Hepatic stellate cell (primary cell): ENCODE measurements at regions not wholly inside any gene's neighbourhood (a gene's known extent, or its start where the extent isn't known, plus 50 kb on each side); places are given as distances from the start of the nearest gene placed in this dataset.
"Not testable (repeated sequence)": the region's sequence is repeated elsewhere in the genome, so short reads cannot be mapped to it uniquely, and the experiment has no call there.

ENCODE experiments used
- DNase-seq: peaks from one replicate; pipeline ENCODE4 v3.0.0; 2011; ENCODE audit warnings: low spot score

GRCh38 chr1:60949826-60950197, 132.5 kb upstream of the NFIA start:
- no peak for DNase-seq

DNA sequence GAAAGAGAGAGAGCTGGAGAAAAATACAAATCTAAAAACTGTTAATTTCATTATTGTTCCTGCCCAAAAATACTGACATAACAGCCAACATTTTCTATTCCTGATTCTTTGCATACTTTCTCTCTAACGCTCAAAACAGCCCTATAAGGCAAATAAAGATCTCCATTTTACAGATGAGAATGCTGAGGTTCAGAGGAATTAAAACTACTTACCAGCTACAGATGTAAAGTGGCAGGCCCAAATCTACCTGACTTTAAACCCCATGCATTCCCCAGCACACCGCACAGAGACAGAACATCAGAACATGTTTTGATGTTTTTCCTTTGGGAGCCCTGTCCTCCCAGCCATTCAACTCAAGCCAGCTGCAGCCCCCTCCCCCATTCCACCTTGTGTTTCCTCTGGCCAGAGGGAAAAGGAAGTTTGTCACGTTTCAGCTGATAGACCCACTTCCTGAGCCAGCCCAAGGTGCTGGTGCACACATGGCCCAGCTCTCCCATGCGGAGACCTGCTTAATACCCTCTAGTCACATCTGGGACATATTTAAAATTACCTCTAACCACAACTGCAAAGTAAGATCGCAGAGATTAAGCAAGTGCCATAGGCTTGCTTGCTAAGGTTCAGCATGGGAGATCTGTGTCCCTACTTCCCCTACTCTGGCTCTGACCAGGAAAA, 133.1 kb upstream of the NFIA start:
- DNase-seq: no peak

DNA sequence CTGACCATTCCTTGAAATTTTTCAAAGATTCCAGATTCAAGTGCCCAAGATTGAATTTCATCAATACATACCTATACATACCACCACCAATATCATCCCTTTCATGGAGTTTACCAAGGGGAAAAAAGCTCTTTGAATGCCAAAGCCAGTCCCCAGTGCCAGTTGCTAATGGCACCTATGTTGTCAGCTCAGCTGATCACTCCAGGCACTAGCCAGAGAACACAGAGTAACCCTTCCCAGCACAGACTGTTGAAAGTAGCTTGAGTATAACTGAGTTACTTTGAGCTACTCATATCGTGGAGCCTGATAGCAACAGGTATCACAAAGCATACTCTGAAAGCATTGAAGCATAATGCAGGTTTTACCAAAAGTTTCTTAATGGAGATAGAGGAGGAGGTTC, 133.9 kb upstream of the NFIA start:
- DNase-seq: no peak

DNA sequence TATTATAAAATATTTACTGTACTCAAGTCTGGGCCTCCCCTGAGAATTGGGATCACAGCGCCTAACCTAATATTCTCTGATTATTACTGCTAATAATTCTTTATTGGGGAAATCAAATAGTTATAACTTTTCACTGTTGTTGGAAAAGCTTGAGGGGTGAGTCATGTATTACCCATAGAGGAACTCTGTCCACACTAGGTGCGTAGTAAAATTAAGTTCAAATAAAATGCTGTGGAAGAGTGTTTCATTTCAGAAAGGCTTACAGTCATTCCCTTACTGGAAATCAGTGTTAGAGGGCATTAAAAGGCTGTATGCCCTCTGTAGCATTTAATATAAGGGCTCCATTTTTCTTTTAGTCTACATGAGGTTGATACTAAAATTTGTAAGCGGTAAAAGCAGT, 135.0 kb upstream of the NFIA start:
- no peak for DNase-seq

DNA sequence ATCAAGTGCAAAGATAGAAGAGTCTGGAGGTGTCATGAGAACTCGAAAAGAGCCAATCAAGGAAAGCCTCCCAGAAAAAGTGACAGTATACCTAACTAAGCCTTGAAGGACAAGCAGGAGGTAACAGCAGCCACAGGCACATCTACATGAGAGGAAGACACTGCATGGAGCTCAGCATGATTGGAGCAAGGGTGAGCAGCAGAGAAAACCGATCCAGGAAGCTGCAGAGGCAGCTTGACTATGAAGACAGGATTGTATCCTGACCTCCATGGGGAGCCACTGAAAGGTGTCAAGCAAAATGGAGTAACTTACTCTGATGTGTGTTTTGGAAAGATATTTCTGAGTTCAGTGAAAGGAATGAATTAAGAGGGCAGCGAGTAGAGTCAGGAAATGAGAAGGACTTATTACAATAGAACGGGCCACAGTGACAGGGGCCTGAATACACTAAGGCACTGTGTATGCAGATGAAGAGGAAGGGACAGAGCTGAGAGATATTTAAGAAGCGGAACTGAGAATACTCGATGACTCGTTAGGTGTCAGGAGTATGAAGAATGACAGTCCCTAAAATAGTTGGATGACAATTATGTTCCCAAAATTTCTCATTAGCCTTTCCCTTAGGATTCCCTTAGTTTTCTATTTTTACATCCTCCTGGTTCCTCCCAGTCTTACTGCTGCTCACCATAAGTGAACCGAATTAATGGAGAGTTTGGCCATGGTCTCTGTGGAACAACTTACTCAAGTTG, 139.3 kb upstream of the NFIA start:
- DNase-seq: no peak

- DNase-seq: no peak
These were observed 140.1 kb upstream of the NFIA start for GRCh38 chr1:60942291-60942690.

GRCh38 chr1:60940685-60941084, 141.7 kb upstream of the NFIA start:
- DNase-seq: not testable (repeated sequence)

DNA sequence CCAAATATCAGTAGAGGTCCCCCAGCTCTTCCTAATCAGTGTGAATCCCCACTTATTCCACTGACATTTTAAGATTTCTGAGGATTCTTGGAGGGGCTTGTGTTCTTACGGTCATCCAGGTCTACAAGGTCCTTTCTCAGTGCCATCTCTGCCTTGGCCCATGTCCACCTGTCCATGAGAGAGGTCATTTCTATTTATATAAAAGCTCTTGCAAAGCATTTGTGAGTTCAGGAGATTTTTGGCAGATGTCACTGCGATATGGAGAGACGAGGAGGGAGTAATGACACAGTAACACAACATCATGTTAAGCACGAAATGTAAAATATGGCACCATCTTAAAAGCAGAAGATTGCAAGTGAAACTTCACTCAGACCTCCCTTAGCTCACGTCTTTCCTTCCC, 144.6 kb upstream of the NFIA start:
- DNase-seq: no peak

DNA sequence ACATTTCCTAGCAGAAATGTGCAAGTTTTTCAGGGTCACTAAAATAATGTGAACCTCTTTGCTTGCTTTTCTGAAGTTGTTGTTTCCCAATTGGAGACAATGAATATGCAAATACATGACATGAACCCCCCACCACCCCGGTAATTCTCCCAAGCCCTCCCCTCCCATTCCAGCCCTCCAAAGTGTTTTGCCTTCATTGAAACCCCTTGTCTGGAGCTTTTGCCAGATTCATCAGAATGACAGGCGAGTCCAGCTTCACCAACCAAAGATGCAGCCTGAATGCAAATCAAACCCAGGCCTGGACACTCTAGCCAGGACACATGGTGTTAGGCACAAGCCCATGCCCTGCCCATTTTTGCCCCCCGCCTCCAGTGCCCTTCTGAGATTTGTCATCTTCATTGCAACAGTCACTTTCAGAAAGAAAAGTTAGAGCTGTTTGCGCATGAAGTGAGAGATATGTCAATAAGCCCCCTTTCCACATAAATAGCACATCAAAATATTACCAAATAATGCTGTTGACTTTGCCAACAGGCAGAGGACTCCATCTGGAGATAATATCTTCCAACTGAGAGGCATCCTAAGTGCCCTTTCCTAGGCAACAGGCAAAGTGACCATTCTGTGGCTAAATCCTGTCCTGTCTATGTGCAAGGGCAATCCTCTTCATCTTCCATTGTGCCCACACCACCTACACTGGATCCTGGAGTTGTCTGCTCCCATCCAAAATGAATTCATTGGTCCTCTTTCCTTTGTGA, 145.6 kb upstream of the NFIA start:
- no peak for DNase-seq

GRCh38 chr1:60936163-60936562, 146.2 kb upstream of the NFIA start:
- no peak for DNase-seq

DNA sequence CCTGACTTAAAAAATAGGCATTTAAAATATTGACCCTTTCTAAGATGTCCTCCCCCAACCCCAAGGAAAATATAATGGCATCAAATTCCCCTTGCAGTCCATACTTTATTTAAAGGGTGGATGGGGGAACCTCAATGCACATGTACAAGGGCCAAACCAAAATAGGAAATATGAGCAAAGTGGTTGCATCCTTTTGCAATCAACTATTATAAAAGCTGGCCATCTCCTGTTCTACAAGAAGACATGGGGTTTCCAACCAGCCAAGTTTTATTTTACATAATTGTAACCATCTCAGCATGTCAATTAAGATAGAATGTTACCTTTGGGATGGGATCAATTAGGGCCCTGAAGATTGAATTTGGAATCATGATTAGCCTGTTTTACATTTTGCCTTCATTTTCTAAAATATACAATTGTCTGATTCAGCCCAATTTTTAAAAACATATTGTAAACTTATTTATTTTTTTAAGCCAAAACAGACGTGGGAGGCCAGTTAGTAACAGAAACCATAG, 146.7 kb upstream of the NFIA start:
- no peak for DNase-seq

GRCh38 chr1:60930130-60930529, 152.2 kb upstream of the NFIA start:
- DNase-seq: no peak

- no peak for DNase-seq
These were observed 157.2 kb upstream of the NFIA start for GRCh38 chr1:60924964-60925798.

GRCh38 chr1:60924165-60924564, 158.2 kb upstream of the NFIA start:
- no peak for DNase-seq

DNA sequence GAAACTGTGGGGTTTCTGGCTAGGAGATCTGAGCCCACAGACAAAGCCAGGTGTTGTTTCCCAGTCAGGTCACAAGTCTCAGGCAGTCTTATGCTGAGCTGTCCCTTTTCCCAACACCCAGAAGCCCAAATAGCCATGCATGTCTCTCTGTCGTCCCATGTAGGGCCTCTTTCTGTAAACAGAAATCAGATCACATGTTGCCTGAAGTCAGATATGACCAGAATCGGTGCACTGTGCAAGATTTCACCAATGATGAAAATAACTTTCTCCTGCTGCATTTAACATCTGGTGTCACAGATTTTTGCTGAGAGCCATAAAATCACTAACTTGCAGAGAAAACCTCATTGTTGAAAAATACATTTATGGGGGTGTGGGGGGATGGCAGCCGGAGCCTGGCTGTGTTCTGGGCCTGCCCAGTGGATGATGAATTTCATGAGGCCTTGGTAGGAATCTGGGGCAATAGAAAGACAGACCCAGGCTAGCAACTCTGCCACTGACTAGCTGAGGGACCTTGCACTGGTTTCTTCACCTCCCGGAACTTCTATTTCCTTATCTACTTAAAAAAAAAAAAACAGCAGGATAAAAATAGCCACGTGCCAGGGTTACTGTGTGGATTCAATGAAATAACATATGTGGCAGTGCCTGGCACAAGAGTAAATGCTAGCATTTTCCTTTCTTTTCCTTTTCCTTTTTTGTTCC, 158.8 kb upstream of the NFIA start:
- no peak for DNase-seq

DNA sequence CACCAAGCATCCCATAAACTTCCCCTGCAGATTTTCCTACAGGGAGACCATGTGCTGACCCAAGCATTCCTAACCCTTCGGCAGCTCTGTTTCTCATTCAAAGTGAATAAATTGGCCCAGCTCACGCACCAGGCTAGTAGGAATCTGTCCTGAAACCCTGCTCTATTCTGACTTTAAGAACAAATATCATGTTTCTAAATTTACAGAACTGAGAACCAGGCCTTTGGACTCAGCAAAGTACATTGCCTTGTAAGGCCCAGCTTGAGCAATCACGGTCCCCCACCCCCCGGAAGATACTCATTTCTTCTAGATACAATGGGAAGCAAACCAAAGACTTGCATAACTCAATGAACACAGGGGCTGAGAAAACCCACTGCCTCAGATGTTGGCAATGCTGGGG, 160.1 kb upstream of the NFIA start:
- no peak for DNase-seq

DNA sequence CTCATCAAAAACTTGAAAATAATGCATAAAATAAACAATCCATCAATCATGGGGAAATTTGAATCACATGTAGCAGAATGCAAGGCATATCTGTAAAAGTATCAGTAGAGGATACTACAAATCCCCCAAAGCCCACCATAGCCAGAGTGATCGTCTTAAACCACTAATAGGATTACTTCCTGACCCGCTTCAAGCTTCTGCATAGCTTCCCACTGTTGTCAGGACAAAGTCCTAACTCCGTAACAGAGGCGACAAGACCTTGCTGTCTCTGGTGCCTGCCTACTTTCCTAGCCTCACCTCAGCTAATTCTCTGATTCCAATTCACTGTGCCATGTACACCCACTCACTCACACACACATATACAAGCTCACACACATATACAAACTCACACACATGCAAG, 161.2 kb upstream of the NFIA start:
- no peak for DNase-seq

DNA sequence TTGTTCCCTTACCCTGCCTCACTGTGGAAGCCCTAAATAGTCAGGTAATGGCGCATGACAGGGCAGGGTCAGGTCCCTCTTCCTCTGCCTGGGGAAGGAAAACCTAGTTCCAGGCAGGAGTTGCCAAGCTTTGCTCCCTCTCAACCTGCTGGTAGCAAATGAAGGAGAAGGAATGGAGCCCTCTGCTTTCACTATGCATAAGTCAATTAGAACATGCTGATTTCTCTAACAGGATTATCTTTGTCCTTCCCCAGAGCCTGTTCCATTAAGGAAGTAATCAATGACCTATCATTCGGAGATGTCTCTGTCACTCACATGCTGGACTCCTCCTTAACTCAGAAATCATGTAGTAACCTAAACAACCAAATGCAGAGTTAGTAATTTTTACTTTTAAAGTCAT, 161.8 kb upstream of the NFIA start:
- no peak for DNase-seq

- DNase-seq: no peak
These were observed 163.5 kb upstream of the NFIA start for GRCh38 chr1:60918867-60919266.

DNA sequence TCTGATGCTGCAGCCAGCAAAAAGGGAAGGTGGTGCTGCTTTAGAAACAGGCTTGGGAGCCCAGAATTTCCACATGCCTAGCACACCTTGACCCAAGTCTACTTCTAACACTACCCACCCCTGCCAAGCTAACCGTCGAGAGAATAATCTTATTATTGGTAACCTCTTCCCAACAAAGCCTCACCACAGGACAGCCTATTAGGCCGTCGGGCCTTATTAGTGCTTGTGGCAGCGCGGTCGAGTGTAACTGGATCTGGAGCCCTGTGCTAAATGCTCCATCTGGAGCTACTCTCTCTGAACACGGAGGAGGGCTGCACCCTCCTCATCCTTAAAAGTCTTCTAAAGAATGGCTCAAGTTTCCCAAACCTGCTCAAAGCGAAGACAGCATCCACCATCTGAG, 165.5 kb upstream of the NFIA start:
- DNase-seq: no peak

DNA sequence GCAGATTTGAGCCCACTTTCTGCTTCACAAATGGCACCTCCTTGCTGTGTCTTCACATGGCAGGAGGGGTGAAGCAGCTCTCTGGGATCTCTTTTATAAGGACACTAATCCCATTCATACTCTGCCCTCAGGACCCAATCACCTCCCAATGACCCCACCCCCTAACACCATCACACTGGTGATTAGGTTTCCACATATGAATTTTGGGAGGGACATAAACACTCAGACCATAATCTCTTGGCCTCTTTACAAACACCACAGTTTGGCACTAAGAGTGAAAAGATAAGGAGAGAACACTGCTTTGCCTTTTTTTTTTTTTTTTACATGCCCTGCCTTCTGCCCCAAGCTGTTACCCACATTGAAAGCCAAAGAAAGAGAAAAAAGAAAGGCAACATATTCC, 166.2 kb upstream of the NFIA start:
- DNase-seq: no peak

DNA sequence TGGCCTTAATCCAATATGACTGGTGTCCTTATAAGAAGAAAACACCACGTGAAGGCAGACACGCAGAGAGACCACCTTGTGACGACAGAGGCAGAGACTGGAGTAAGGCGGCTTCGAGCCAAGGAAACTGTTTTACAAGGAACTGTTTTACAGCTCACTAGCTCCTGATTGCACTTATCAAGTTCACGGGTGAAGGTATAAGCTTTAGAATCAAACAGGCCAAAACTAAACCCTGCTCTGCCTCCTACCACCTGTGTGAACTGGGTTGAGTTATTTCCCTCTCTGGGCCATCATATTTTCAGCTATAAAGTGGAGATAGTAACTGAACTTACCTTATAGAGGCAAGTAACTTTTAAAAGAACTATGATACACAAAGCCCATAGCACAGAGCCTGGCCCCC, 166.9 kb upstream of the NFIA start:
- no peak for DNase-seq
